Activated T-helper 1 cell treated with anti-CD3 and anti-CD28 coated beads, Interleukin-2, amount 50 U/mL, for 16 hours (primary cell): ENCODE measurements at regions not wholly inside any gene's neighbourhood (a gene's known extent, or its start where the extent isn't known, plus 50 kb on each side); places are given as distances from the start of the nearest gene placed in this dataset.

Source experiments
- DNase-seq, 2 donors: peaks; one replicate each; pipeline ENCODE4 v3.0.0-alpha.2; 2020; ENCODE audit warnings: low read depth in 1 of 2, low spot score in 1 of 2

DNA sequence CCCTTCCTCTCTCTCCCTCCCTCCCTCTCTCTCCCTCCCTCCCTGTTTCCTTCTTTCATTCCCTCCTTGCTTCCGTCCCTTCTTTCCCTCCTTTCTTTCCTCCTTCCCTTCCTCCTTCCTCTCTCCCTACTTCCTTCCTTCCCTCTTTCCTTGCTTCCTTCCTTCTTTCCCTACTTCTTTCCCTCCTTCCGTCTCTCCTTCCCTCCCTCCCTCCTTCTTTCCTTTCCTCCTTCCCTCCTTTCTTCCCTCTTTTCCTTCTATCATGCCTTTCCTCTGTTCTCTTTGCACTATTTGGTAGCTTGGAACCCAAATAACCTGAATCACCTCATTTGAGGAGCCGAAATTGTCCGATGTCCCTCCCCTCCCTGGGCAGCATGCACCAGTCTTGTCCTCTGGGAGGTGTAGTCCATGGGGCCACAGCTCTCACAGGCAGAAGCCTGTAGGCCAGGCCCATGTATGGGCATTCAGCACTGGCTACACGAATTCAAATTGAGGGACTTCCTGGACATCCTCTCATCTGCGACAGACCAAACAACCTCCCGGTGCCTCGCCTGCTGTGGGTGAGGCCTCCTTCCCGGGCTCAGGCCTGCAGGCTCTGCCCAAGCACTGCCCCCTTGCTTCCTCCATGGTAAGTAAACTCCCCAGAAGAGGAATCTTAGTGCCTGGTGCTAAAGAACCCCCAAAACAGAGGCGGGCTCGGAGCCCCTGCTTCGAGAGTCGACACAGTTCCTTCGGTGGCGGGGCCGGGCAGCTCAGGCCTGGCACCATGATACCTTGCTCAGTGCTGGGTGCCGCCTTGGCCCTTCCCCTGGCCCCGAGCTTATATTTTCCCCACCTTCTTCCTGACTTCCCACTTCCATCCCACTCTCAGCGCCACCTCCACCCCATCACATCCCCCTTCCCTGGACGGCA lies 454.1 kb upstream of the CADM1 start:
- no peak for DNase-seq

DNA sequence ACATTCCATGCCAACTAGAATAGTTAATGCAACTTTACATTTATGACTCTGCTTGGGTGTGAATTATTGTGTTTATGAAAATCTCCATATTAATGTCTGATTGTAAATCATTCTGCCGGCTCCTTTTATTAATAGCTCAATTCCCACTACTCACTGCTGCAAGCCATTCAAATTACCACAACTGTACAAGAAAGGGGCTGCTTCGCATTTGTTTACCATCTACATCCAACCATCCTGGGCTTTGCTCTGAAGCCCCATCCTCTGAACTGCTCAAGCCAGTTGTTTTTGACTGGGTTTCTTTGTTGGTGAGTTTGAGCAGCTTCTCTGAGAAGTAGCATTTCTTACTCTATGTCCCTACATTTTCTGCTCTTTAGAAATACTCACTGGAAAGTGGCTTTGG lies 451.6 kb upstream of the CADM1 start:
- DNase-seq, result no peak

DNA sequence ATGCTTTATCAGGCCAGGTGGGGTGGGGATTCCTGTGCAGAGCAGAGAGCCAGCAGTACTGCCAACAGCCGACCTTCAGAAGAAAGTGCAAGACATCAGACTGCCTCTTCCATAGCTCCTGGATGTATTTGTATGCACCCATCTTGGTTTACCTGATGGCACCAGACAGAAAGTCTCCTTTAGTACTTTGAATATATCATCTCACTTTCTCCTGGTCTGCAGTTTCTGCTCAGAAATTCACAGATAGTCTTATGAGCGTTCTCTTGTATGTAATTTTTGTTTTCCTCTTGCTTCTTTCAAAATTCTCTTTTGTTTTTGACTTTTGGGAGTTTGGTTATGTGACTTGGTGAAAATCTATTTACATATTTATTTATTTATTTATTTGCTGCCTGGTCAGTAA lies 446.4 kb upstream of the CADM1 start:
- DNase-seq, result no peak

DNA sequence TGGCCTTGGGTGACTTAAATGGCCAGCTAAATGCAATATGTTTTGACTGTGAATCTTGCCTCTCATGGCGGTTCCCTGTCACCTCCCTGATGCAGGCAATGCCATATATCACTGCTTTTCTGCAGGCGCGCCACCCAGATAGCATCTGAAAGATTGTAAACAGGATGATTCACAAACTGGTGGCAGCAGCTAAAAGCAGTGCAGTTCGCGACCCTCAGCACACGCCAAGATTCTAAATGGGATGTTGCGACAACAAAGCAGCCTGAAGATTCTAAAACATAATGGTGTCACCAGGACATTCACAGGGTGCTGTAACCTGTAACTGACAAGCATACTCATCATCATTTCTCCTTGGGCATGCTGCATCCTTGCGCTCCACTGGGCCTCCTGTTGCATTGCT lies 440.4 kb upstream of the CADM1 start:
- no peak for DNase-seq

DNA sequence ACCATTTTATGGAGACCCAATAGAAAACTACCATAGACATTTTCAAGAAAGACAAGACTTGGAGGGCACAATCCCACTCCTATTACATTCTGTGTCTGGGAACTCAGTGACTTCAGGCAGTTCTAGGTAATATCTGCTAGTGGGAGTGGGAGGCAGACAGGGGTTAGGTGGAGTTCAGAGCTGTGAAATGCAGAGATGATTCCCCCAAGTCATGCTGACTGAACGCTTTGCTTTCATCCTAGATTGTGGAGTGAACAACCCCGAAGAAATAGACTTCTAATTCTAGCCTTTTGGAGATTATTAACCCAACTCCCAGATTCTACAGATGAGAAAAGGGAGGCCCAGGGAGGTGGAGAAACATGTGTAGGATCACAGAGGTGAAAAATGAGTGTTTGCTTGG lies 437.8 kb upstream of the CADM1 start:
- no peak for DNase-seq

DNA sequence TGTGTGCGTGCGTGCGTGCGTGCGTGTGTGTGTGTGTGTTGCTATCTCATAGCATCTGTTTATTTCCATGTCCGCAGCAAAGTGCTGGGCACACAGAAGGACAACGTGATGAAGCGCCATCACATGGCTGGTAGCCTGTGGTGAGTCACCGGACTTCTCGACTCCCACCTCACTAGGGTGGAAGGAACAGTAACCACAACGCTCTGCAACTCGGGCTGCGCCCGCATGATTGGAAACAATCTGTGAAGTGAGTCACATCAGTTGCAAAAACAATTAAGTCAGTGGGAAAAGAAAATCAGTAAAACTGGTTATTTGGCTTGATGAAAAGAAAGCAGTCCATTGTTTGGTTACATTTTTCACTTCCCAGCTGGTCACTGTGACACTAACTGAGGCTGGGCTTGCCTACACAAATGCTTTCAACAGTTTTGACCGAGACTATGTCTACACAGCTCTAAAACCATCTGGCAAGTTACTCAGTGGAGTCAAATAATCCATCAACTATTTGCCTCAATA lies 437.3 kb upstream of the CADM1 start:
- DNase-seq, result no peak

DNA sequence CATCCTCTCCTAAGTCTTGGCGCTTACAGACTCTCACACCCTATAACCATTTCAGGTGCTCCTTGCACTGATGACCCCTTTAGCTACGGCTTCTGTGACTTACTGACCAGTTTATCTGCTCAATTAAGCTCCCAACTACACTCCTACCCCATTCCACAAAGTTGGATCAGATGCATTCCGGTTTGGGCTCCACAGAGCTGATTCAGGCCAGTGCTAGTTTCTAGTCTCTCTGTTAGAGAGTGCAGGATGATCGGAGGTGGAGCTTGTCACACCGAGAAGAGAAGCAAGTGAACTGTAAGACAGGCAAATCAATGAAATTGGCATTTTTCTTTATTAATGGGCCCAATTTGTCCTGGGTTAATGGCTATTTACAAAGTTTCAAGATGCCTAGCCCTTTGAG lies 436.8 kb upstream of the CADM1 start:
- no peak for DNase-seq

DNA sequence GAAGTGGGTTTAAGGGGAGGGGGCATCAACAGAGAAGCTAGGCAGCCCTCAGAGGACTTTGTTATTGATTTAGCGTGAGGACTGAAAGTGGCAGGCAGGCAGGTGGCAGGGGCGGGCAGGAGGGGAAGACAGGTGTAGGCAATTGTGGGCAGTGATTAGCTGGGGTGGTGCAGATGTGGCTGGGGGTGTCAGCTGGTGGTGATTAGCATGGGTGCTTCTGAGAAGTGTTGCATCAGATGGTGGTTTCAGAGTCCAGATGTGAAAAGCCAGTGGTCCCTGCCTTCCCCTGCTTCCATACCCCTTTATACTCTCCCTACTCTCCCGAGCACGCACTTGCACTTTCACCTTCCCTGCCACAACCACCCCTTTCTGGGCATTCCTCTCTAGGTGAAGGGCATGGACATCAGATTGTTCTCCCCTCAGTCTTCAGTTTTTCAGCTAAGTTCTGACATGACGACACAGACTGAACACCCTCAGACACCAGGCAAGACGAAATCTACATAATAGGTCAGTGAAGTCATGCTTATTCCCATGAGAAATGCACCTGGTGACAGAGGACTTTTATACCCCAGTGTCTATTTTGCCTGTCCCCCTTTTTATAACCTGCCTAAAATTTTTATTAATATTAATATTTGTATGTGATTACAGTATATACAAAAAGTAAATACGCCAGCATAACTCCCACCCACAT lies 435.7 kb upstream of the CADM1 start:
- DNase-seq, result no peak

DNA sequence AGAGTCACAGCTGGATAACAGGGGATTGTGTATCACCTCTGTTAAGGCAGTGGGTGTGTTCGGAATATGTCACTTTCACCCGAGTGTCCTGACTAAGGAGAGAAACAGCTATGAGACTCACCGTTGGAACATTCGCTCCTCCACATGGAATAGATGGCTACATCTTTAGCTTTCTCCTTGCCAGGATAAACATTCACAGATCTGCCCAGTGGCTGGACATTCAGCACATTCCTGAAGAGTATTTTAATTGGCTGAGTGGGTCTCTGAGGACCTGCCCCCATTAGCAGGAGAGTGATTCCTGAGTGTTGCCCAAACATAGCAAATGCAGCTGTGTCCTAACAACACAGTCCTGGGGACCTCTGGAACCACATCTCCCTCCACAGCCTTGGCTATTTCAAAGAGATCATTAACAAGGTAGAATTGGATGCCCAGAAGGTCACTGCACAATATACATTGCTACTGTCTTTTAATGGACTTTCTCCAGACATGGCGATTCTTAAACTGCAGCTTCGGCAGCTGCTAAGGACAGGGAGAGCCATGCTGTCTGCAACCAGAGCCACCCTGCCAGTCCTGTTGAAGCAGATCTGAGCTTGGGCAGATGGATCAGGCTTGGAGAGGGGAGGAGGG lies 435.0 kb upstream of the CADM1 start:
- no peak for DNase-seq

DNA sequence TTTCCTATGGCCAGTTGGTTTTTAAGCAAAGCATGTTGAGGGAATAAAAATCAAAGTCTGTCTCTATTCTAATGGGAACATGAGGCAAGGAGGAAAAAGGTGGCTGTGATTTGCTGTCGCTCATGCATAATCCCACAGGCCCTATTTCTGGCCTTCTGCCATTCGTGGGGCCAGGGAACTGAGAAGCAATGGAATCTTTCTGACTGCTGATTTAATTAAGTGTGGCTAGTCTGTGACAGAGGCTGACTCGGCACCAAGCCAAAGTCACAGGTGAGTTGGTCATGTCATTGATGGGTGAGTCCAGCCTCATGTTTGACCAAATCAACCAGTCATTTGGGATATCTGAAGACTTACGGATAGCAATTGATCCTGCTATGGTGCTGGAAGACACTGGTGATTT lies 429.3 kb upstream of the CADM1 start:
- no peak for DNase-seq

DNA sequence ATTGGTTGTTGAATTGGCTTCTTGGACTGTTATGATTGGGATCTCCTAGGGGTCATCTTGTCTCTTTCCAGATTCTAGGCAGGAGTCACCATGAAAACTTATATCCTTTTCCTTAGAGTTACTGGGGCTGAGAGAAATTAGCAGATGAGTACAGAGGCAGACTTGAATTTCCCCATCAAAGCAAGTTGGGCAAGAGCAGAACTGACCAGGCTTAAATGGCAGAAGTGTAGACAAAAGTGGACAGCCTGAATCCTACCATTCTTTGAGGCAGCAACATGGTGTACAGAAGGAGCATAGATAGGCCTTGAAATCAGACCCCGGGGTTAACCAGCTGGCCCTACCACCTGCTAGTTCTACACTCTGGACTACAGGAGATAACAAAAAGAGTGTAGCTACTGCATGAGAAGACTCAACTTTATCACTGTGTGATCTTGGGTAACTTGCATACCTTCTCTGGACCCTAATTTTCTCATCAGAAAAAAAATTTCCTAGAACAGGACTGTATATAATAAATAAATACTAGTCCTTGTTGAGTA lies 427.4 kb upstream of the CADM1 start:
- DNase-seq, result no peak

DNA sequence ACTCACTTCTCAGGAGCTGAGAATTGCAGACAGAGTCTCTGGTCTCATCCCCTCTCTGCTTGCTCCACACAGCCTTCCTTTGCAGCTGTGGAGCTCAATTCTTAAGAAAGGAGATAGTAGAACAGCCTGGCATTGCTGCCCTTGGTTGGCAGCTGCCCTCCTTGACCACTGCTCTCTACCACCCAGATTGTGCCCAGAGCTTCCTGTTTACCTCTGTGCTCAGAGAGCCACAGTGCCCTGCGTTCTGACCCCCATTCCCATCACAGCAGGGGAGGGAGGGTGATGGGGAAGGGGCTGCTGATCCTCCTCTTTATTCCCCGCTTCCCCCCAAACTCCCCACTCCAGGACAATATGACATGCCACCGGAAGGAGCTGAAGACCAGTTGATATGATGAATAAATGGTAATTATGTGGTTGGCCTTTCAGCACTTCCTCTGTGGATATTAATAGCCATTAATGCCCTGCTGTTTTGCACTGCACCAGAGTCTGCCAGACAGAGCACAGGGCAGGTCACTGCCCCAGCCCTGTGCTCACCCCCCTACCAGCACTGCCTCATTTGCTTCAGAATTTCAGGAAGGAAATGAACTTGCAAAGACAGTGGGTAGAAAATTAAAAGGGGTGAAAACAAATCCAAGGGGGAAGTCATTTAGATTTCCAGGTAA lies 426.8 kb upstream of the CADM1 start:
- no peak for DNase-seq

DNA sequence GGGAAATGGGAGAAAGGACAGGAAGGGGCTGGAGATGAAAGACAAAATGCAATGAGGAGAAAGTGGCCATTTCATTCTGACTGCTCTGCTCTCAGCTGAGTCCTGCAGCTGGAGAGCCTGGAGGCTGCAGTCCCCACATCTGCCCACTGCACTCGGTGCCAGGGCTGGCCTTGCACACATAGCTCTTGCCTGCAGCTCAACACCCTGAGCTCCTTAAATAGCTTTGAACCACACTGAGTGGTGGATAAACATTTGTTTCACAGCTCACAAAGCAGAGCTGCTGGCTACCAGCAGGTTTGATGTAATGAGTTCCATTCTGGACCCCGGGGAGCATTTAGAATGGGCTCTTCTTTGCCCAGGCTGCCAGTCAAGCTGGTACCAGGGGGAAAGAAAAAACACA lies 426.1 kb upstream of the CADM1 start:
- DNase-seq, result no peak

DNA sequence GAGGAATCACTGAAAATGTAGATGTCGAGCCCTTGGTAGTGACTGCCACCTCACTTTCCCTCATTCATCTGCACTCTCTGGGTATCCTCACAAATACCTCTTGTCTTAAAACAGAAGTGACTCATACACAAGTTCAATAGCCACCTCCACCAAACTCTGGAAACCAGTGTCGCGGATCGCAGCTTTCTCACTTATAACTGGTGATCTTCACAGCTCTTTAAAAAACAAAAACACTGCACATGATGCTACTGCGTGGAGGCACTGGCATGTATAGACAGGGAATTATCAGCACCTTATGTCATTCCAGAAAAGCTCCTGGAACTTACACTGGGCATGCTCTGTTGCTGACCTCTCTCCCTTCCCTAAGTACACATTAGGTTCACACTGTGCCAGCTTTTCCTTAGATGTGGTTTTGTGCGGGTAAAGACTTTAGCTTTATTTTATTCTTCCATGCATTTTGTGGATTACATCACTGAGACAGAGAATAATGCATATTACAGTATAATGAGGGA lies 425.5 kb upstream of the CADM1 start:
- DNase-seq, result no peak

DNA sequence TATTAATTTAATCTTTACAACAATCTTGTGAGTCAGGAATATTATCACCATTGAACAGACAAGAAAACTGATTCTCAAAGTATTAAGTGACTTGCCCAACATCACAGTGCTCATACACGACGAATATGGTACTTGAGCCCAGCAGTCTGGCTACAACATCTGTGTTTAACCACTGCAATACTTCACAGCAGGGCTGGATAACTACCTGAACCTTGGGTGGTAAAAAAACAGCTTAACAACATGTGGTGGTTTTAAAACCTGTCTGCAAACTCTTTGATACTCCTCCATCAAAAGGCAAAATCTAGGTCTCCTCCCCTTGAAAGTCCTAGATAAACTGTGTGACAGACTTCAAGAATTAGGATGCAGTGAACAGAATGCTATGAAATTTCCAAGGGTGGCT lies 424.6 kb upstream of the CADM1 start:
- no peak for DNase-seq

DNA sequence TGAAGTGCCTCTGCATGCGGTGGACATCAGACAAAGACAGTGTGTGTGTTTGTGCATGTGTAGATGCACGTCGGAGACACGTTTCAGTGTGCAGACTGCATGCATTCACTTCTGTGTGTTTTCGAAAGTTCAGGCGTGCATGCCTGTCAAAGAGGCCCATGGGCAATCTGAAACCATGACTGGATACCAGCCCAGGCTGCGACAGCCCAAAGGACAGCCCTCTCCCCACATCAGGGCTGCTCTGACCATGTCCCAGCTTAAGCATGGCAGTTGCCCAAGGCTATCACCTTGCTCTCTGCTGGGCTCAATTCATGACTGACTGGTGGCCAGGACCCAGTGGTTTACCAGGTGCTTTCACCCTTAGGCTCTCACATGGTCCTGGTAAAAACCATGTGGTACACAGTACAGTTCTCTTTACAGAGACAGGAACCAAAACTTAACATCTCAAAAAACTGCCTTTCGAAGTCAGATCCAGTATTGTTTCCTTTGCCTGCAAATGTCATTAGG lies 423.7 kb upstream of the CADM1 start:
- no peak for DNase-seq

DNA sequence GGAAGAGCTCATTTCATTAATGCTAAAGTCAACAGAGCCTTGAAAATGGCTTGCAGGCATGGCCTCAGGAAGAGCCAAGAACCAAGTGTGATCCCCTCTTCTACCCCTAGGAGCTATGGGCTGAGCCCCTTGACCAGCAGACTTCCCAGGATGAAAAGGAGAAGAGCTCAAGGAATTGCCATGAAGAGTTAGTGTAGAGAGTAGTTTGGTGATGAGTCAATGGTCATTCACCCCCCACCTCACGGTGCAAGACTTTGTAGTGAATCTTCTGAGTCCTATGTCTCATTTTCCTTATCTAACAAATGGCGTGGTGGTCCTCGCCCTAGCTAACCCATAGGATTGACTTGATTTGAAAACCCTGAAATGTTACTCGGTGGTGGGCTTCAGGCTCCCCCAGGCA lies 422.4 kb upstream of the CADM1 start:
- DNase-seq, result no peak

DNA sequence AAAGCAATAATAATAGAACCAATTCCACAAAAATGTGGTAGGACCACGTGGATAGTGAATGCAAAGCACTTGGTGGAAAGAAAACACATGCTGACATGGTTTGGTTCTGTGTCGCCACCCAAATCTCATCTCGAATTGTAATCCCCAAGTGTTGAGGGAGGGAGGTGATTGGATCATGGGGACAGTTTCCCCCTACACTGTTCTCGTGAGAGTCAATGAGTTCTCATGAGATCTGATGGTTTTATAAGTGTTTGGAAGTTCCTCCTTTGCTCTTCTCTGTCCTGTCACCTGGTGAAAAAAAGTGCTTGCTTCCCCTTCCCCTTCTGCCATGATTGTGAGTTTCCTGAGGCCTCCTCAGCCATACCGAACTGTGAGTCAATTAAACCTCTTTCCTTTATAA lies 421.9 kb upstream of the CADM1 start:
- DNase-seq, result no peak

DNA sequence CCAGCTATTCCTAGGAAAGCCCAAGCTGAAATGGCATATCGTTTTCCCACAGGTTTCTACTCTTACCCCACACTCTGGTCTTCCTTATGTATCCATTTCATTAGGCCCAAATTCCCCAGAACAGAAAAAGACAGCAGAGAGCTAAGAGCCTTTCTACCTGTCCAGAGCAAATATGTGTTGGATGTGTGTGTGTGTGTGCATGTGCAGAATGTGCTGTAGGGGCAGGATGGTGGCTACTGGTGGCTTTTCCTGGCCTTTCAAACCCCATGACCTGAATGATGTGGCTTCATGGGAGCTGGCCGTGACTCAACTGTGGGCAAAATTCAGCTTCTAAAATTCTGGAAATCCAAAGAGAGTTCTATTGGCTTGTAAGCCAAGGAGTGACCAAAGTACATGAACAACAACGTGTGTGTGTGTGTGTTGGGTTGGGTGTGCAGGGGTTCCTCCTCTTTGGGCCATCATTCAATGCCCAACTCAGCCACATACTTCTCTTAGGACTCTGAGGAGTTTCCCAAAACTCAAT lies 421.4 kb upstream of the CADM1 start:
- no peak for DNase-seq

DNA sequence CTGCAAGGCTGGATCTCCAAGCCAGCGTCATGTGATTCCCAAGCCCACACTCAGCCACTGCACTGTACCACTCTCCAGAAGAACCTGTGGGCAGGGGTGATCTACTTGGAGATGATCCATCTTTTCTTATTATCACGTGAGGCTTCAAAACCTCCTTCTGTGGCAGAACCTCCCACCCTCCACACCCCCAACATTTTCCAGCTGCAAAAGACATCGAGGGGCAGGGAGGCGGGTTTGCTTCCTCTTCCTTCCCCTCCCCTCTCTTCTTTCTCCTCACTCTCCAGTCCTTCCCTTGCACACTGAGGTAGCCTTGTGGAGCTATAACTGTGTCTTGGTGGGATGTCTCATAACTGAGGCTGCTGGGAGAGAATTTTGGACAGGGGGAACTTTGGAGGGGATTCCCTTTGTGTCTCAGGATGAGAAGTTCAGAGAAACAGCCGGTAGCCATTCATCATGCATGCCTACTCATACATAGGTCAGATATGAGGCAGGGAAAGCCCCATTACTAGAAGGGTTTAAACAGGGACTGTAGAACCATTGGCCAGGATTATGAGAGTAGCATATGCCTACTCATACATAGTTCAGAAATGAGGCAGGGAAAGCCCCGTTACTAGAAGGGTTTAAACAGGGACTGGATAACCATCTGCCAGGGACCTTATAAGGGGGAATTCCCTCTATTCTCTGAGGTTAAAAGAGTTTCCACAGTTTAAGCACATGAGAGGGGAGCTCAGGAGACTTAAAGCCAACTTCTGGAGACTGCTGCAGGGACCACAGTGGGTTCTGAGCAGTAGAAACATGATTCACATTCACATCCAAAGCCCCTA lies 420.7 kb upstream of the CADM1 start:
- DNase-seq, result no peak
